ENCODE measurements at regions not wholly inside any gene's neighbourhood (a gene's known extent, or its start where the extent isn't known, plus 50 kb on each side); places are given as distances from the start of the nearest gene placed in this dataset.

DNA sequence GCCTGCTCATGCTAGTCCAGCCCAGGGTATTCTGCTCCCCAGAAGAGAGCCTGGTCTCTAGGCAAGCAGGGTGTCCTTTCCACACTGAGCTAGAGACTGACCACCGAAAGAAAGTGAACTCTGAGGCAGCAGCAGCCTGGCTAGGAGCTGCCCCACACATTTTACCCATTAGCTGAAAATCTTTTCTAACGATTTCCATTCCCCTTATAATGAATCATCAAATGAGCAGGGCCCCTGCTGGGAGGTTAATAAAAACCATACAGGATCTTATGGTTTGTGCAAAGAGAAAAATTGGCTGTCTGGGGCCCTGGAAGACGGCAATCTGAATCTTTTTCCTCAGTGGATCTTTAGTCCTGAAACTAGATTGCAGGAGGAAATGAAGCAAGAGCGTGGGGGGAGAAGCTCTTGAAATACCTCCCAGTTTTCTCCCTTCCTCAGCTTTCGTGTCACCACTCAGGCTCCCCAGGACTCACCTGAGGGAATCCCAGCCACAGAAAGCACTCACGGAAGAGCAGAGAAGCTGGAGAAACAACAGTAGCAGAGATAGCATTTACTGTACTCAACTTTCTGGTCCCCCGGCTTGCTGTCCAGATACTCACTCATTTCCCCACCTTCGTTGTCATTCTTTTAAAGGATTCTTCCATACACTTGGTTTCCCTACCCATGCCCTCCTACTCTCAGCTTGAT is 74.7 kb upstream of the CD44 start:
- no peak for TF ChIP-seq CTCF (IDR thresholded peaks at IDR 0.05)
- TF ChIP-seq EZH2 (IDR thresholded peaks at IDR 0.05; ENCODE audit: borderline replicate concordance, insufficient read depth, low read depth, low read length, poor library complexity, severe bottlenecking), result no peak
